GM23248 (cell line): ENCODE measurements at regions not wholly inside any gene's neighbourhood (a gene's known extent, or its start where the extent isn't known, plus 50 kb on each side); places are given as distances from the start of the nearest gene placed in this dataset.
A peak's percentile ranks its signal among the peaks of the same experiment; 100 is the strongest.

Experiments
- DNase-seq: peaks from one replicate; pipeline ENCODE4 v3.0.0-alpha.2; 2015
- H2AFZ ChIP-seq: fragments of 200-600 bp; sonication (generic); 2 replicates; pipeline ENCODE4 v1.6.1; 2016; ENCODE audit warnings: antibody characterized with exemption
- H3F3A ChIP-seq: fragments of 200-600 bp; sonication (generic); 2 replicates; pipeline ENCODE4 v1.6.1; 2016; ENCODE audit warnings: mild to moderate bottlenecking, antibody characterized with exemption, mixed run types; ENCODE audit not compliant: insufficient read depth
- H3K27ac ChIP-seq: fragments of 200-600 bp; sonication (generic); 2 replicates; pipeline ENCODE4 v1.5.1; 2016; ENCODE audit warnings: mild to moderate bottlenecking
- H3K27me3 ChIP-seq: fragments of 200-600 bp; sonication (generic); replicated peaks from 2 replicates; pipeline ENCODE4 v1.6.1; 2016; ENCODE audit warnings: mild to moderate bottlenecking; ENCODE audit not compliant: insufficient read depth
- H3K36me3 ChIP-seq: fragments of 200-600 bp; sonication (generic); 2 replicates; pipeline ENCODE4 v1.6.1; 2016; ENCODE audit warnings: low read depth, mild to moderate bottlenecking
- H3K4me1 ChIP-seq: fragments of 200-600 bp; sonication (generic); 2 replicates; pipeline ENCODE4 v1.6.1; 2016; ENCODE audit warnings: mild to moderate bottlenecking; ENCODE audit not compliant: insufficient read depth
- H3K4me2 ChIP-seq: fragments of 200-600 bp; sonication (generic); one replicate; pipeline ENCODE4 v1.6.1; 2016; ENCODE audit warnings: mild to moderate bottlenecking; ENCODE audit not compliant: unreplicated experiment
- H3K4me3 ChIP-seq: fragments of 200-600 bp; sonication (generic); 2 replicates; pipeline ENCODE4 v1.5.1; 2016; ENCODE audit warnings: mild to moderate bottlenecking
- H3K79me2 ChIP-seq: fragments of 200-600 bp; sonication (generic); 2 replicates; pipeline ENCODE4 v1.6.1; 2016; ENCODE audit warnings: mild to moderate bottlenecking; ENCODE audit not compliant: insufficient read depth
- H3K9ac ChIP-seq: fragments of 200-600 bp; sonication (generic); 2 replicates; pipeline ENCODE4 v1.6.1; 2016; ENCODE audit warnings: mild to moderate bottlenecking
- H3K9me2 ChIP-seq: fragments of 200-600 bp; sonication (generic); 2 replicates; pipeline ENCODE4 v1.6.1; 2016; ENCODE audit warnings: mixed run types, mild to moderate bottlenecking, moderate library complexity; ENCODE audit not compliant: insufficient read depth
- H3K9me3 ChIP-seq: fragments of 200-600 bp; sonication (generic); one replicate; pipeline ENCODE4 v1.6.1; 2017; ENCODE audit warnings: low read depth
- H4K20me1 ChIP-seq: fragments of 200-600 bp; sonication (generic); 2 replicates; pipeline ENCODE4 v1.6.0; 2016; ENCODE audit not compliant: insufficient read depth
- EZH2 ChIP-seq: fragments of 200-600 bp; sonication (generic); IDR thresholded peaks from 2 replicates; pipeline ENCODE4 v1.6.1; 2018; ENCODE audit warnings: antibody characterized with exemption, mild to moderate bottlenecking; ENCODE audit not compliant: insufficient read depth, poor library complexity, severe bottlenecking
- EZH2phosphoT487 ChIP-seq: fragments of 200-600 bp; sonication (generic); IDR thresholded peaks from 2 replicates; pipeline ENCODE4 v1.6.1; 2018; ENCODE audit warnings: antibody characterized with exemption, moderate library complexity, mild to moderate bottlenecking, low read depth; ENCODE audit not compliant: insufficient read depth
- WGBS, 2 experiments: methylation state at CpG; one replicate each; pipeline ENCODE4 v1.1.6; 2015 to 2017; ENCODE audit warnings: low lambda C conversion rate in 2 of 2, low coverage in 1 of 2; ENCODE audit errors: missing lambda C conversion rate in 2 of 2; 5-methylcytosine and 5-hydroxymethylcytosine counted together
- in situ Hi-C: fragments of 300-500 bp; cut with MboI; formaldehyde crosslinking; loops from 2 replicates; pipeline ENCODE4 v1.15.0; 2020

DNA sequence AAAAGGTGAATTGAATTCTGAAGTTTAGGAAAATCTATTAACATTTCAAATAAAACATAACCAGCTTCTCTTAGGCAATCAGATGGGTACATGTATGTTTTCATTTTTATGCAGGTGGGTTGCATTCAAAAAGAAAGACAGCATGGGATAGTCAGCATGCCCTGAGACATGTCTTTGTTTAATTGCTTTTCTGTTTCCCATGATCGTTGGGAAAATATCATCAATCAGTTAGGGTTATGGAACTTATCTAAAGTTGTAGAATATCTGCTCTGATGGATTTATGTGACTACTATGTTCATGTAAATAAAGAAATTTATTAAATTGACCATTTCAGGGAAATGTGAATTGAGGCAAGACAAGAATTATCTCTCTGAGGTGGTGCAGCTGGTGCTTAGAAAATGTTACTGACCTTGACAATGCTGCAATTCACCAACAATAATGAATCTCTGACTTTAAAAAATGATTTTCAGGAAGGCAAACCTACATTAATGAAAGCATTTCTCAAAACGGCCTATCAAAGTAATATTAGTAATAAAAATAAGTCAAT lies 112.7 kb downstream of the RFPL4B start:
- Histone ChIP-seq H3K27me3 (no peaks in the 10 kb centered on the region), H3F3A (no peaks in the 10 kb centered on the region), H3K9ac (no peak overlapping the region), H2AFZ (no peak overlapping the region), H3K36me3 (no peaks in the 10 kb centered on the region), H3K9me2 (no peaks in the 10 kb centered on the region), H3K4me1 (peaks cover 8% of the 10 kb centered on the region; the same call in 1 of the 2 replicates), H3K27ac (no peak overlapping the region), H3K4me2 (no peak overlapping the region), H3K4me3 (no peak overlapping the region), H3K79me2 (no peaks in the 10 kb centered on the region), H3K9me3 (no peaks in the 10 kb centered on the region), H4K20me1 (no peaks in the 10 kb centered on the region)
- in situ Hi-C loops, result no loop called here
- no peak for TF ChIP-seq EZH2
- TF ChIP-seq EZH2phosphoT487, result no peak
- DNase-seq, result no peak
- WGBS, 2 experiments, result 28 to 29% methylated on average over 2 of the region's 2 CpGs

GRCh38 chr6:112464901-112465665 lies 118.0 kb downstream of the RFPL4B start:
- Histone ChIP-seq H3K9ac (no peak overlapping the region), H2AFZ (peak overlapping the region; percentile 77), H3K79me2 (no peaks in the 10 kb centered on the region), H3K27me3 (no peaks in the 10 kb centered on the region), H3K9me2 (no peaks in the 10 kb centered on the region), H3K36me3 (no peaks in the 10 kb centered on the region), H3F3A (peaks cover 5% of the 10 kb centered on the region), H4K20me1 (no peaks in the 10 kb centered on the region), H3K27ac (no peak overlapping the region), H3K9me3 (no peaks in the 10 kb centered on the region), H3K4me1 (peaks cover 38% of the 10 kb centered on the region), H3K4me2 (no peak overlapping the region), H3K4me3 (no peak overlapping the region)
- in situ Hi-C loops, result no loop called here
- 36 to 42% methylated on average over 8 of the region's 8 CpGs for WGBS, 2 experiments
- DNase-seq, result no peak
- TF ChIP-seq EZH2phosphoT487 (no peak), EZH2 (no peak)

DNA sequence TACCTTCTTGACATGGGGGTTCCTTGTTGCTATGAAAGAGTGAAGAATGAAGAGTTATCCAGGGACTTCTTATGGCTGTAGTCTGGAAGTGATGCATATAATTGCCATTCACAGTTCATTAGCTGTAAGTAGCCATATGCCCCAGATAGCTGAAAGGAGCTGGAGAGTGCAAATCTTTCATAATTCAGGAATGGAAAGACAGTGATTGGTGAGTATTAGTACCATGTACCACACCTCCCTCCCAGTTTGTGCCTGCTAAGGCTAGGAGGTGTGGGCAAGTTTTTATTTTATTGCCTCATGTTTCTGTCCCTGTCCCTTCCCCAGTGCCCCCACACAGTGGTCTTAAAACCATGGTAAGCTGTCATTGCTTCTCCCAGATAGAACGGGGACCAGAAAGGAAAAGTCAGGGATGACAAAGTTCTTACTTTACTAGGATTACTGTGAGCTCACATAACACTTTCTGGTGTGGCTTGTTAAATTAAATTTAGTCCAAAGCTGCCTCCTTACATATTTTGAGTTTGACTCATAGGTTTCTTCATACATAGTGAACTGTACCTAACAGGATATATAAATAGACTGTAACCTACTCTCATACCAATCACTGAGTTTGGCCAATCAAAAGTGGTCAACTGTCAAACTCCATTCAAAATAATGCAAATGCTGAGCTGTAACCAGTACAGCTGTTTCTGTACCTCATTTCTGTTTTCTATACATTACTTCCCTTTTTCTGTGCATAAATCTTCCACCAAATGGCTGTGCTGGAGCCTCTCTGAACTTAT lies 119.4 kb downstream of the RFPL4B start:
- Histone ChIP-seq H3K4me2 (peak overlapping the region; percentile 55), H3K27ac (peak overlapping the region; percentile 62), H3K36me3 (no peaks in the 10 kb centered on the region), H3K9ac (0 out of 2 replicates have a peak overlapping the region, but pooled peaks have one; percentile 5), H3K79me2 (no peaks in the 10 kb centered on the region), H4K20me1 (no peaks in the 10 kb centered on the region), H3K9me2 (no peaks in the 10 kb centered on the region), H3K4me1 (peaks cover 37% of the 10 kb centered on the region), H3K9me3 (no peaks in the 10 kb centered on the region), H3K4me3 (peak overlapping the region; percentile 27; the same call in 1 of the 2 replicates), H2AFZ (peak overlapping the region; percentile 55), H3K27me3 (no peaks in the 10 kb centered on the region), H3F3A (peaks cover 12% of the 10 kb centered on the region)
- in situ Hi-C loops, result no loop called here
- 7 to 32% methylated on average over 1 of the region's 1 CpG for WGBS, 2 experiments
- no peak for TF ChIP-seq EZH2
- no peak for TF ChIP-seq EZH2phosphoT487
- DNase-seq, result peak; percentile 72

DNA sequence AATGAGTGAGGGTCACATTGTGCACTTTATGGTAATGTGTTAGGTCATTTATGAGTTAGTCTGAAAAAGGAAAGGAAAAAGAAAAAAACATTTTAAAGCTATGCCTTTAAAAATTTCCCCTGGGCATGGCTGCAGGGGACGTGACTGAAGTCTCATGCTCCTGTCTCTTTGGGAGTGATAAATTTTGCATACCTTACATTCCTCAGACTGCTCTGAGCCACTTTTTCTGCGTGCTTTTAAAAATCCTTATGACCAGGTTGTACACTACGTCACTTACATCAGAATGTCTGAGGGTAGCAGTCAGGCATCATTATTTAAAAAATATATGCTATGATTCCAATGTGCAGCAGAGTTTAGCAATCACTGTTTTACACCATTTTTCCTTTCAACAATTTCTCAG lies 121.2 kb downstream of the RFPL4B start:
- Histone ChIP-seq H2AFZ (peak overlapping the region; percentile 55), H4K20me1 (no peaks in the 10 kb centered on the region), H3K79me2 (no peaks in the 10 kb centered on the region), H3K9me3 (no peaks in the 10 kb centered on the region), H3F3A (peaks cover 12% of the 10 kb centered on the region), H3K9me2 (no peaks in the 10 kb centered on the region), H3K27ac (peak overlapping the region; percentile 44), H3K4me2 (peak overlapping the region; percentile 19), H3K36me3 (no peaks in the 10 kb centered on the region), H3K4me1 (peaks cover 37% of the 10 kb centered on the region), H3K4me3 (no peak overlapping the region), H3K27me3 (no peaks in the 10 kb centered on the region), H3K9ac (peak overlapping the region; percentile 37)
- in situ Hi-C loops, result no loop called here
- no peak for TF ChIP-seq EZH2
- no peak for TF ChIP-seq EZH2phosphoT487
- peak; percentile 51 for DNase-seq
- WGBS, 2 experiments, result 48 to 55% methylated on average over 3 of the region's 3 CpGs
